GM04503 (cell line): ENCODE measurements at regions not wholly inside any gene's neighbourhood (a gene's known extent, or its start where the extent isn't known, plus 50 kb on each side); places are given as distances from the start of the nearest gene placed in this dataset.
"Not testable (repeated sequence)": the region's sequence is repeated elsewhere in the genome, so short reads cannot be mapped to it uniquely, and the experiment has no call there.

Experiments used
- DNase-seq: peaks from one replicate; pipeline ENCODE4 v3.0.0-alpha.2; 2012; ENCODE audit warnings: low read depth

- DNase-seq = no peak
Measured at GRCh38 chr1:238457610-238458009, 566.9 kb upstream of the ZP4 start.

- no peak for DNase-seq
Measured at GRCh38 chr1:238451781-238452310, 561.1 kb upstream of the ZP4 start.

GRCh38 chr1:238450976-238451375 lies 560.3 kb upstream of the ZP4 start:
- DNase-seq = no peak

GRCh38 chr1:238443687-238444086 lies 553.0 kb upstream of the ZP4 start:
- no peak for DNase-seq

- no peak for DNase-seq
Measured at GRCh38 chr1:238439511-238439910, 548.8 kb upstream of the ZP4 start.

- no peak for DNase-seq
Measured at GRCh38 chr1:238438311-238439270, 547.9 kb upstream of the ZP4 start.

- DNase-seq = not testable (repeated sequence)
Measured at GRCh38 chr1:238429703-238430102, 539.0 kb upstream of the ZP4 start.

- DNase-seq = no peak
Measured at GRCh38 chr1:238419209-238419608, 528.5 kb upstream of the ZP4 start.

- peak; percentile 71 for DNase-seq
Measured at GRCh38 chr1:238409932-238410331, 519.2 kb upstream of the ZP4 start.

GRCh38 chr1:238409191-238409850 lies 518.6 kb upstream of the ZP4 start:
- peak; percentile 74 for DNase-seq

GRCh38 chr1:238408737-238409136 lies 518.0 kb upstream of the ZP4 start:
- DNase-seq = no peak

GRCh38 chr1:238406098-238406860 lies 515.6 kb upstream of the ZP4 start:
- DNase-seq = no peak

- DNase-seq = no peak
Measured at GRCh38 chr1:238404921-238405320, 514.2 kb upstream of the ZP4 start.

GRCh38 chr1:238404481-238404880 lies 513.8 kb upstream of the ZP4 start:
- no peak for DNase-seq

- no peak for DNase-seq
Measured at GRCh38 chr1:238401144-238401543, 510.4 kb upstream of the ZP4 start.

- no peak for DNase-seq
Measured at GRCh38 chr1:238399558-238399957, 508.8 kb upstream of the ZP4 start.

GRCh38 chr1:238396140-238396539 lies 505.4 kb upstream of the ZP4 start:
- DNase-seq = no peak

- no peak for DNase-seq
Measured at GRCh38 chr1:238384381-238384780, 493.7 kb upstream of the ZP4 start.

GRCh38 chr1:238380167-238380566 lies 489.4 kb upstream of the ZP4 start:
- DNase-seq = no peak

- not testable (repeated sequence) for DNase-seq
Measured at GRCh38 chr1:238379446-238379845, 488.7 kb upstream of the ZP4 start.

GRCh38 chr1:238377280-238377919 lies 486.7 kb upstream of the ZP4 start:
- DNase-seq = no peak

GRCh38 chr1:238370599-238370998 lies 479.9 kb upstream of the ZP4 start:
- DNase-seq = no peak
